ENCODE measurements at regions not wholly inside any gene's neighbourhood (a gene's known extent, or its start where the extent isn't known, plus 50 kb on each side); places are given as distances from the start of the nearest gene placed in this dataset.

DNA sequence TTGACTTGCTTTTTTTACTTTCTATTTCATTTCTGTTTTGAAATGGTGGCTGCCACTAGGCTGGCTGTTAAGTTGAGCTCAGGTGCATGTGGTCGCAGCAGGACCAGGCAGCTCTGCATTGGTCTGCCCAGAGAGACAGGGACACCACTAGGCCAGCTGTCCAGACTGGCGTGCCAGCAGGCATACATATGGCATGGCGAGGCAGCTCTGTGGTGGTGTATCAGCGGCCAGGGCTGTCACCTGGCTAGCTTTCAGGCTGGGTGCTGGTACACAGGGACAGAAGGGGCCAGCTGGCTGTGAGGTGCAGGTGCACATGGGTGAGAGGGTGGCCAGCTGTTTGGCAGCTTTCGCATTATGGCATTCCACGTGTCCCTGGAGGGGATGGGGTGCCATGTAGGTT lies 654.0 kb upstream of the ACO1 start:
- no peak overlapping the region for H3K4me3 ChIP-seq
- no peak for DNase-seq
- 89 to 94% methylated on average over 6 of the region's 6 CpGs for WGBS, 2 donors
- H3K9me3 ChIP-seq: no peaks in the 10 kb centered on the region
- H3K4me1 ChIP-seq: no peaks in the 10 kb centered on the region
- intact Hi-C loops (cut with DNase I): no loop called here
- no peaks in the 10 kb centered on the region for H3K36me3 ChIP-seq
- H3K27me3 ChIP-seq: no peaks in the 10 kb centered on the region
- TF ChIP-seq, protein P1, sequence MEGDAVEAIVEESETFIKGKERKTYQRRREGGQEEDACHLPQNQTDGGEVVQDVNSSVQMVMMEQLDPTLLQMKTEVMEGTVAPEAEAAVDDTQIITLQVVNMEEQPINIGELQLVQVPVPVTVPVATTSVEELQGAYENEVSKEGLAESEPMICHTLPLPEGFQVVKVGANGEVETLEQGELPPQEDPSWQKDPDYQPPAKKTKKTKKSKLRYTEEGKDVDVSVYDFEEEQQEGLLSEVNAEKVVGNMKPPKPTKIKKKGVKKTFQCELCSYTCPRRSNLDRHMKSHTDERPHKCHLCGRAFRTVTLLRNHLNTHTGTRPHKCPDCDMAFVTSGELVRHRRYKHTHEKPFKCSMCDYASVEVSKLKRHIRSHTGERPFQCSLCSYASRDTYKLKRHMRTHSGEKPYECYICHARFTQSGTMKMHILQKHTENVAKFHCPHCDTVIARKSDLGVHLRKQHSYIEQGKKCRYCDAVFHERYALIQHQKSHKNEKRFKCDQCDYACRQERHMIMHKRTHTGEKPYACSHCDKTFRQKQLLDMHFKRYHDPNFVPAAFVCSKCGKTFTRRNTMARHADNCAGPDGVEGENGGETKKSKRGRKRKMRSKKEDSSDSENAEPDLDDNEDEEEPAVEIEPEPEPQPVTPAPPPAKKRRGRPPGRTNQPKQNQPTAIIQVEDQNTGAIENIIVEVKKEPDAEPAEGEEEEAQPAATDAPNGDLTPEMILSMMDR (IDR thresholded peaks at IDR 0.05): no peak
- TF ChIP-seq POLR2AphosphoS5 (IDR thresholded peaks at IDR 0.05) (no peak), POLR2A (IDR thresholded peaks at IDR 0.05) (no peak), EP300 (IDR thresholded peaks at IDR 0.05) (no peak)
- H3K27ac ChIP-seq: no peak overlapping the region

DNA sequence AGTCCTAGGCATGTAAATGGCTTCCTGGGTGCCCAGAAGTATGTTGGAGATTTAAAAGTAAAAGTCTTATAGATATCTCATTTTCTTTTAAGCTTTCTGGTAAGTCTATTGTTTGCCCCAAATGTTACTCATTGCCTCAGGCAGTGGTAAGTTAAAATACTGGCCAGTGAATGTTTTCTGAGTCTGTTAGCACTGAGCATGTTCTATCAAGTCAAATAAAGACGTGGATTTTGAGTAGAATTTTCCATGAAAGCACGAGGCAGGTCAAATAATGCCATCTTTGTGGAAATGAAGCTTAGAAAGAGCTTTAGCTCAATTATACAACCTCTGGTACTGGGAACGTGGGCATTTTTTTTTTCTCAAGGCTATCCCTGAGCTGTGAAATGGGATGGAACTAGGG lies 651.3 kb upstream of the ACO1 start:
- no peak for DNase-seq
- H3K36me3 ChIP-seq: no peaks in the 10 kb centered on the region
- no peaks in the 10 kb centered on the region for H3K27me3 ChIP-seq
- WGBS, 2 donors: 43 to 71% methylated on average over 3 of the region's 3 CpGs
- intact Hi-C loops (cut with DNase I): no loop called here
- no peak overlapping the region for H3K27ac ChIP-seq
- H3K4me3 ChIP-seq: no peak overlapping the region
- no peaks in the 10 kb centered on the region for H3K9me3 ChIP-seq
- H3K4me1 ChIP-seq: no peaks in the 10 kb centered on the region
- TF ChIP-seq, protein P1 (IDR thresholded peaks at IDR 0.05): no peak
- TF ChIP-seq EP300 (IDR thresholded peaks at IDR 0.05): no peak
- TF ChIP-seq POLR2A (IDR thresholded peaks at IDR 0.05): no peak
- no peak for TF ChIP-seq POLR2AphosphoS5 (IDR thresholded peaks at IDR 0.05)

DNA sequence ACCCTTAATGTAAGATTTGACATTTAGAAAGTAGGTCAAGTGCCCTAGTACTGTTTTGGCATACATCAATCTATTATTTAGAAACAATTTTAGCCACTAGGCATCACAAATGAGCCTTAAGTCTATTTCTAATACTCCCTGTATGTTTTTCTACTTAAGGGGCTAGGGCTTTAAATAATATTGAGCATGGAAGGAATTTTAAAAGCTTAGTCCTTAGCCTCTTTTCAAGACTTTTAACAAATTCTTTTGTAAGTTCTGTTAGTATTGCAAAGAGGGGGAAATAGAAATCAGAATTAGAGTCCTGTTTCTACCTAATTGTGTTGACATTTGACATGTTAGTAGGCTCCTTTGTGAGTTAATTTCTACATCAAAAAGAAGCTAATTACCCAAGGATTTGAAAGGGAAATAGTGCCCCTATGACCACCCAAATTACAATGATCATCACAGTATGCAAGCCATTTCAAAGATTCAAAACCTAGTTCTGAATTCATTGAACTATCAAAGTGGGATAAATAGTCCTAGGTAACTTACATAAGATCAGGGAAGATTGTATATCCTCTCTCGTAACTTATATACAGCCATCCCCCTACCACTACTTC lies 647.8 kb upstream of the ACO1 start:
- Histone ChIP-seq H3K4me3 (no peak overlapping the region), H3K27ac (no peak overlapping the region), H3K36me3 (no peaks in the 10 kb centered on the region), H3K27me3 (no peaks in the 10 kb centered on the region), H3K4me1 (no peaks in the 10 kb centered on the region), H3K9me3 (no peaks in the 10 kb centered on the region)
- WGBS, 2 donors: 93 to 96% methylated on average over 1 of the region's 1 CpG
- intact Hi-C loops (cut with DNase I): no loop called here
- TF ChIP-seq, protein P1 (IDR thresholded peaks at IDR 0.05): no peak
- no peak for TF ChIP-seq POLR2A (IDR thresholded peaks at IDR 0.05)
- TF ChIP-seq EP300 (IDR thresholded peaks at IDR 0.05): no peak
- no peak for TF ChIP-seq POLR2AphosphoS5 (IDR thresholded peaks at IDR 0.05)
- DNase-seq: no peak

DNA sequence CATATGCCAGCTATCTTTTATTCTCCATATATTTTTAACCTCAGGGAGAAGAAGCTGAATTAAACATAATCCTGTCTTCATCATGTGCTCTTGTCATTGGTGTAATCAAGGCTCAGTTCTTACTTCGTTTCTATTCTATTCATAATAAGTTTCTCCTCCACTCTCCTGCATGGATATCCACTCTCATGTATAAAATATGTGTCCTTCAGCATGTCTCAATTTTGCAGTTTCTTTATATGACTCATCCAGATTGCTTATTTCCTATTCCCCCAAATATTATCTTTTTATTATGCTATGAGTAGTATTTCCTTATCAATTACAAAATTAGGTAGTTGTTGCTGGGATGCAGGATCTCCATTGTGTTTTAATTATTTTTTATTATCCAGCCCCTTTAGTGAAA lies 643.7 kb upstream of the ACO1 start:
- WGBS, 2 donors: 36 to 63% methylated on average over 1 of the region's 1 CpG
- no peak overlapping the region for H3K27ac ChIP-seq
- no peaks in the 10 kb centered on the region for H3K27me3 ChIP-seq
- H3K36me3 ChIP-seq: no peaks in the 10 kb centered on the region
- no peaks in the 10 kb centered on the region for H3K9me3 ChIP-seq
- H3K4me1 ChIP-seq: no peaks in the 10 kb centered on the region
- DNase-seq: no peak
- TF ChIP-seq, protein P1 (IDR thresholded peaks at IDR 0.05): no peak
- no peak for TF ChIP-seq POLR2A (IDR thresholded peaks at IDR 0.05)
- TF ChIP-seq POLR2AphosphoS5 (IDR thresholded peaks at IDR 0.05): no peak
- no peak for TF ChIP-seq EP300 (IDR thresholded peaks at IDR 0.05)
- intact Hi-C loops (cut with DNase I): no loop called here
- H3K4me3 ChIP-seq: no peak overlapping the region

DNA sequence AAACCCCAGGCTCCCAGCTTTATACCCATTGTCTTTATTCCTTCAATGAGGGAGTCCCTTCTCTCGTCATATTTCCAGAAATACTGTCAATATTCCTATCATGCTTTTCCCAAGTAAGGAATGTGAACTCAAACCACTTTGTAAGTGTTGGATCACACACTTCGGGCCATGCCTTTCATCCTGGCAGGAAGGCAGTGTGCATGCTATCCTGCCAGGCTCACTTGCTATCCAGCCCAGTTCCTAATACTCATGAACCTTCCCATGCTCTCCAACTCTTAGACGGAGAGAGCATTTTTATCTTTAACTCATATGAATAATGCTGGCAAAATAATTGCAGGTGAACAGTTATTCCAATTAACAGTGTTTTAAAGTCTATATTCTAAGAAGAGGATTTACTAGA lies 639.9 kb upstream of the ACO1 start:
- DNase-seq: no peak
- no peaks in the 10 kb centered on the region for H3K9me3 ChIP-seq
- TF ChIP-seq POLR2AphosphoS5 (IDR thresholded peaks at IDR 0.05) (no peak), POLR2A (IDR thresholded peaks at IDR 0.05) (no peak), EP300 (IDR thresholded peaks at IDR 0.05) (no peak)
- TF ChIP-seq, protein P1 (IDR thresholded peaks at IDR 0.05): no peak
- H3K4me1 ChIP-seq: no peaks in the 10 kb centered on the region
- H3K36me3 ChIP-seq: no peaks in the 10 kb centered on the region
- H3K27ac ChIP-seq: no peak overlapping the region
- no peaks in the 10 kb centered on the region for H3K27me3 ChIP-seq
- no peak overlapping the region for H3K4me3 ChIP-seq
- 80 to 88% methylated on average over 3 of the region's 3 CpGs for WGBS, 2 donors
- intact Hi-C loops (cut with DNase I): no loop called here

Data from sigmoid colon (tissue), 6 donors.